Muscle of arm (tissue), 1 donor: ENCODE measurements at regions not wholly inside any gene's neighbourhood (a gene's known extent, or its start where the extent isn't known, plus 50 kb on each side); places are given as distances from the start of the nearest gene placed in this dataset.
"Not testable (repeated sequence)": the region's sequence is repeated elsewhere in the genome, so short reads cannot be mapped to it uniquely, and the experiment has no call there.

Experiments
- DNase-seq: peaks from one replicate; pipeline ENCODE4 v3.0.0-alpha.2; 2013

DNA sequence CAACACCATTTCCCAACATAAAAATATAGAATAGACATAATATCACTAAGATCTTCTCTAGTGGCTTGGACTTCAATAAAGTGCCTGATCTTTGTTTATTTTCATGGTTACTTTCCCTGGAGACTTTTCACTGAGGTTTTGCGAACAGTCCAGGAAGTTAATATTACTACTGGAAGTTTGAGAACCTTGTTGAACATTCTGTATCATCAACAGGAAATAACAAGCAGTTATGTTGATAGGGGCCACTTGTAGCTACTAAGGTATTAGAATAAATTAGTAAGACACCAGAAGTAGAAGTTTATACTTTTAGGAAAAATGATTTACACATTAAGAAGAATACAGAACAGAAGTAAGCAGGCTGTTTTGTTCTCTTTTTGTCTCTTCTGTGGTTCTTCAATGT is 180.2 kb downstream of the TFAP2B start:
- DNase-seq = no peak

DNA sequence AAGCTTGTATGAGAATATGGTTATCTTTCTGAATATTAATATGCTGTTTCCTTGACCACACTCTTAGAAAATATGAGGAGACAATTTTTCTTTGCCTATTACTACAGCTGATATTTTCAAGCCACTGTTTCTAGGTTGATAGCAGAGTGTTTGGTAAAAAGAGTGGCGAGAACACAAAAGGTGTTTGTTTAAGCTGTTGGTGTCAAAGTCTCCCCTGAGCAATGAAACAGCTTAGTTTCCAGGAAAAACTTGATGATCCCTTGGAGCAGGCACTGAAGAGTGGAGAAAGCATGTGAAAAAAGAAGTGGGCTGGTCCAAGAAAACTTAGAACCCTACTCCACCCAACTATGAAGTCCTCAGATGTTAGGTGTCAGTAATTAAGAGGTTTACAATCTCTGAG is 182.7 kb downstream of the TFAP2B start:
- no peak for DNase-seq

DNA sequence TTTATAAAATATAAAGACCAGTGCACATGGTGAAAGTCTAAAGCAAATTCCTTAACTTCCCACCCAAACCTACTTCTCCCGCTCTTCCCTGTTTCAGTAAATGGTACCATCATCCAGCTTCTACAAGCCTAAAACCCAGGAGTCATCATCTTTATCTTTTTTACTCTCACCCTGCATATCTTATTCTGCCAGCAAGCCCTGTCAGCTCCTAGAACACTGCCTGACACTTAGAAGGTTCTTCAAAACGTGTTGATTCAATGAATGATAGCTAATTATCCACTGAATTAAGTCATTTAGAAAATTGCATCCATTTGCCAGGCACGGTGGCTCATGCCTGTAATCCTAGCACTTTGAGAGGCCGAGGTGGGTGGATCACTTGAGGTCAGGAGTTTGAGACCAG is 185.7 kb downstream of the TFAP2B start:
- DNase-seq = no peak

DNA sequence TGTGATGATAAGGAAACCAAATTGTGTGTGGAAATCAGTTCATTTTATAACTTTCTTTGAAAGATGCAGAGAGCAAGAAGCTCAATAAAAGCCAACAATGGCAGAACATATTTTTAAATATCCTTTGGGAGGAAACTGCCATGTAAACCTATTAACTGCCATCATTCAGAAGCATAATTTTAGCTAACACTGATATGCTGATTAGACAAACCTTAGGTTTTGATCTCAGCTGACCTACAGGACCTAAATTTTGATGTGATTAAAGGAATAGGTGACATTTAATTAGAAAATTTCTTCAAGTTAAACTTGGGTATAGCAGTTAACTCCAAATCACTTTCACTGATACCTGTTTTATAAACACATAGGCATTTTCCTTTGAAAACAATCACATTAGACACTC is 187.1 kb downstream of the TFAP2B start:
- DNase-seq = no peak

DNA sequence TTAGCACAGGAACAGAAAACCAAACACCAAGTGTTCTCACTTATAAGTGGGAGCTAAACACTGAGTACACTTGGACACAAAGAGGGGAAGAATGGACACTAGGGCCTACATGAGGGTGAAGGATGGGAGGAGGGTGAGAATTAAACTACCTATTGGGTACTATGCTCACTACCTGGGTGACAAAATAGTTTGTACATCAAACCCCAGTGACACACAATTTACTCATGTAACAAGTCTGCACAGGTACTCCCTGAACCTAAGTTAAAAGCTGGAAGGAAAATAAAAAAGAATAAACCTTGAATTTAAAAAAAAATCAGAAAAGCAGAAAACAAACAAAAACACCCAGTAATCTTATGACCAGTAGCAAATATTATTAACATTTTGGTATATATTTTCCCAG is 188.6 kb downstream of the TFAP2B start:
- no peak for DNase-seq

DNA sequence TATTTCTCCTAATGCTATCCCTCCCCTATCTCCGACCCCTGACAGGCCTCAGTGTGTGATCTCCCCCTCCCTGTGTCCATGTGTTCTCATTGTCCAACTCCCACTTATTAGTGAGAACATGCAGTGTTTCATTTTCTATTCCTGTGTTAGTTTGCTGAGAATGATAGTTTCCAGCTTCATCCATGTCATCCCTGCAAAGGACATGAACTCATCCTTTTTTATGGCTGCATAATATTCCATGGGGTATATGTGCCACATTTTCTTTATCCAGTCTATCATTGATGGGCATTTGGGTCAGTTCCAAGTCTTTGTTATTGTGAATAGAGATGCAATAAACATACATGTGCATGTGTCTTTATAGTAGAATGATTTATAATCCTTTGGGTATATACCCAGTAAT is 190.0 kb downstream of the TFAP2B start:
- DNase-seq = not testable (repeated sequence)

DNA sequence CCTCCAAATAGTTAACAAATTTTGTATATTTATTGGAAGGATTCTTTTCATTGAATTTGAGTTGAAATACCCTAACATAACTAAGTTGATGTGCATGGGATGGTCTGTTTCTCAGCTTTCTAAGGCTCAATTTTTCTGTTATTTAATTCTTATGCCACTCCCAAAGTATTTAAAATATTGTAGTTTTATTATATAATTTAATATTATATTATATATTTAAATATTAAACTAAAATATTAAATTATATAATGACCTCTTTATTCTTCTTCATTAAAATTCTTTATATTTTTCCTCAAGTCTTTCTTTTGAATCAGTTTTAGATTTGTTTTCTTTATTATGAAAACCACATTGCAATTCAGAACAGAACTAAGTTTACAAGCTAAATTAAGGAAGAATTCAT is 194.7 kb downstream of the TFAP2B start:
- DNase-seq = no peak

DNA sequence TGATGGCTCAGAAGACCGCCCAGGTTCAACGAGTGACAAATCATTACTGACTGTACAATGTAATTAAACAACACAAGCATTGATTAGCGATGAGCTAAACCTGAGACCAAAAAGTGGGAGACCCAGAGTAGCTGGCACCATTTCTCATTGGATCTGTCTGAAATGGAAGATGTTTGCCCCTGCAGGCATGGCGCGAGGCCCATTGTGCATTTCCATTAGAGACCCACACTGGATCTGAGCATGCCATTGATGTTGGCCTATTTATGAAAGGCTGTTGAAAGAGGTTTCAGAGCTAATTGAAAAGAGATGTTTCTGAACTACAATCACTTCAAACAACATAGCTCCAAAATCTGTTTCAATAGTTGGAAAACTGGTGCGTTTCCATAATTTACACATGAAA is 196.7 kb downstream of the TFAP2B start:
- DNase-seq = no peak

DNA sequence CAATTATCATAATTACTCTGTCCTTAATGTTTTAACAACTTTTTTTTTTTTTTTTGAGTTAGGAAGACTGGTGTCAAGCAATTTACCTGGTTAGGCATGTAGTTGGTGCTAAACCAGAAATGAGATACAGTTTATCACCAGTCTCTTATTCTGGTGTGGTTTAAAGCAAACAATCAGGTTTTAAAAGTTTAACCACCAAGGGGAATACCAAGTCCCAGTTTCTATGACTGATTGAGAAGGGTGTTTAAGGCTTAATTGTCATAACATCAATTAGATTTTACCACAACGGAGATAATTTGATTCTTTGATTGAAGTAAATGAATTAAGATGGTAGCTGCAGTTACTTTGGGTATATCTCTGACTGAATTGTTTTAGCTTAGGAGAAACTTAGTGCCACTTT is 197.8 kb downstream of the TFAP2B start:
- DNase-seq = no peak

DNA sequence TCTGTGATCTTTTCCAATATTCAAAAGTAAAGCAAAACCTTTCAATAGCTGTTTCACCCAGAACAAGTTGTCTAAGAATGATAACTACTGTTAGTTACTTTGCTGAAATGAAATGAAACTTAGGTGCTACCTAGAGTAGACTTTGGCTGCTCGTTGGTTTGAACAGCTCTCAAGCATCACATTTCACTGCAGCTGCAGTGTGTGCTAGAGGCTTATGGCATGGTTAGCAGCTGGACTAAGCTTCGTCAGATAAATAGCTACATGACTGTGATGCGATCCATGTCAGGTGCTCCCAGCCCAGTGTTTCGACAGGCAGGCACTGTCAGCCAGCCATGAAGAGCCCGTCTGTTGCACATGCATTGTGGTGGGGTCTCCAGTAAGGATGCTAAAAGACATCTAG is 201.1 kb downstream of the TFAP2B start:
- DNase-seq = no peak

DNA sequence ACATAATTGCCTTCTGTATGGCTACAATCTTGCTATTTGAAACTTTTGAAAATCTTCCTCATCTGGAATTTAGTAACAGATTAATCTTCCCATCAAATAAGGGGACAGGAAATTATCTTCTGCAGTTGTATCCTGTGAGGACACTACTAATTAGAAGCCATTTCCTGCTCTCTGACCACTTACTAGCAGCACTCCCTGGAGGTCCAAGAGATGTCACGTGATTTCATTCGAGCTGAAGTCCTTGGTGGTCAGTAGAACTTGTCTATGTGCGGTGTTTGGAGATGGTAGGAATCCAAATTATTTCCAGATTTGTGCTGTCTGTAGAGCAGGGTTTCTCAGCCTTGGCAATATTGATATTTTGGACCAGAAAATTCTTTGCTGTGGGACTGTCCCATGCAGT is 202.5 kb downstream of the TFAP2B start:
- DNase-seq = no peak

DNA sequence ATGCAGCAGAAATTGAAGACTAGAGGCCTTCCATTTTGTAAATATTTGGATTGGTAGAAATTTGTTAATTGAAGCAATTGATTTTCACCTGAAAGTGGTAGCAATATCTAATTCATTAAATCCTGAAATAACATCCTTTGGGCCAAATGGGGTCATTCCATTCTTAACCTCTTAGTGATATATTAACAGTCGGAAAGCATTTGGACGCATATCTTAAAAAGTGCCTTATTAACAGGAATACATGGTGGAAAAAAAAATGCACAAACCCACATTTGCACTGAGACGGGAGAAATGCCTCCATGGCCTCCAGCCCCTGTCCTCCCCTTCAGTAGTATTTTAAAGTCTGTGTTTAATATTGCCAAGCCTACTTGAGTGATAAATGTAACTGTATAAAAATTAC is 205.5 kb downstream of the TFAP2B start:
- DNase-seq = no peak

DNA sequence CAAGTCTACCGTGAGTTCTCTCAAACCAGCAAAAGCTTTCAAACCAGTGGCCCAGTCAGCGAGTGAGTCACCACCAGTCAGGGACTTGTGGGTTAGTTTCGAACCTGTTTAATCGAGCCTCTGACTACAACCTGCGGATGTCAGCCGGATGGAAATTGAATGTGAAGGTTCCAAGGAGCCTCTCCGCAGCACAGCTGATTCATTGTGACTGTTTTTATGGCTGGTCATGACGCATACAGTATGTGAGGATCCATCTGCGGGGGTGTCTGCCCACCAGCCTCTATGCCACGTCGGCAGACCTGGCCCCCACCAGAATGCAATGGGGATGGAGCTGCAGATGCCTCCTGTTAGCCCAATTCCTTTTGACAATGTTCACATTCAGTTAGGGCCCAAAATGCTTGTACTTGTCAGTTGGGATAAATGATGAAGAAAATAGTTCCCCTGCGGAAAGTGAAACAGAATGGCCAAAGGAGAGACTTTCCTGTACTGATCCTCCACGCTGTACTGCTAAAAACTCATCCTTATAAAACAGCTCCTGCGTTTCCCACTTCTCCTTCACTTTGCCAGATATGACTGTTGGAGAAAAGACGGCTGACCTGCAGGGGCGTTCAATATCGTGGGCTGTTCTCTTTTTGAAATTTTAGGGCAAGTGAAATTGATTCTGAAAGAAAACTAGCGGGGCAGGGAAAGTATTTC is 206.6 kb downstream of the TFAP2B start:
- DNase-seq = no peak

DNA sequence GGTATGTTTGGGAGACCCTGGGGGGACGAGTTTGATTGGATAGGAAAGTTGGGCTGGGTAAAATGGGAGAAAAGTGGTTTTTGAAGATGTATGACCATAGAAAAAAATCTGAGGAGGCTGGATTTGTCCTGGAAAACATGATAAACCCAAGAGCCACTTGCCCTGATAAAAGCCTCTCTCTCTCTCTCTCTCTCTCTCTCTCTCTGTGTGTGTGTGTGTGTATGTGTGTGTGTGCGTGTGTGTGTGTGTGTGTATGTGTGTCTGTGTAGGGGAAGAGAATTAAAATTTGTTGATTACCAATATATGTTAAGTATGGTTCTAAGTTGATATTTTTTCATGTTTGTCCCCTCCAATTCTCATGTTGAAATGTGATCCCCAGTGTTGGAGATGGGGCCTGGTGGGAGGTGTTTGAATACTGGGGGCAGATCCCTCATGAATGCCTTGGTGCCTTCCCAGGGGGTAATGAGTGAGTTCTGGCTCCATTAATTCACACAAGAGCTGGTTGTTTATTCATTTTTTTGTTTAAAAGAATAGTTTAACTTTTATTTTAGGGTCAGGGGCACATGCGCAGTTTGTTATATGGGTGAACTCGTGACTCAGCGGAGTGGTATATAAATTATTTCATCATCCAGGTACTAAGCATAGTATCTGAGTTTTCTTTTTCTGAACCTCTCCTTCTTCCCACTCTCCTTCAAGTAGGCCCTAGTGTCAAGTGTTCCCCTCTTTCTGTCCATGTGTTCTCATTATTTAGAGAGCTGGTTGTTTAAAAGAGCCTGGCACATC is 208.8 kb downstream of the TFAP2B start:
- no peak for DNase-seq

DNA sequence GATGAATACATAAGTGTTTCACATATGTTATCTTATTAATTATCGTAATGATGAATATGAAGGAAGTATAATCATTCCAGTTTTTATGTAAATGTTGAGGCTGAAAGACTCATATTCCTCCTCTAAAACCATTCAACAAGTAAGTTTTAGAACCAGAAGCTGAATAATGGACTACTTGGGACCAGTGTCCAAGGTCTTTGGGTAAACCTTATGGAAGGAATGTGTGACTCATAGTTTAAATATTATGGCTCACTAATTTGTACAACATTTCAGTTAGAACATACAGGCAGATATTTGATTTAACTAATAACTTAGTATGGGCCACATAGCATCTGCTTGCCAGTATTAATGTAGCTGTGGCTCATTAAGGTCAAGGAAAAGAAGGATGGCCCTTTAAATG is 209.6 kb downstream of the TFAP2B start:
- no peak for DNase-seq

DNA sequence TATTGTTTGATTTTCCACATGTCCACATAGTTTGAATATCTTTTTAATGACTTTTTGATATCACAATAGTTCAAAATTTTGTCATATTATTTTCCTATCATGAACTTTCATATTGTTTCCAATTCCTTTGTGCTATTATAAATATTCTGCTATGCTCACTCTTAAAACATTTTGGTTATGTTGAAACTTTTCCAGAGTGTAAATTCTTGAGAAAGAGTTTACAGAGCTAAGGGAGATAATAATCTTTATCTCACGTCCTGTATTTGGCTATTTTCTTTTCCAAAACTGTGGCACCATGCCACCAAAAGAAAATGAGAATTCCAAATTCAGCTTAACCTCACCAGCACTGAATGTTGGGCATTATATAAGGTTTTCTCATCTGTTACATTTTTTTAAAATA is 210.9 kb downstream of the TFAP2B start:
- no peak for DNase-seq

DNA sequence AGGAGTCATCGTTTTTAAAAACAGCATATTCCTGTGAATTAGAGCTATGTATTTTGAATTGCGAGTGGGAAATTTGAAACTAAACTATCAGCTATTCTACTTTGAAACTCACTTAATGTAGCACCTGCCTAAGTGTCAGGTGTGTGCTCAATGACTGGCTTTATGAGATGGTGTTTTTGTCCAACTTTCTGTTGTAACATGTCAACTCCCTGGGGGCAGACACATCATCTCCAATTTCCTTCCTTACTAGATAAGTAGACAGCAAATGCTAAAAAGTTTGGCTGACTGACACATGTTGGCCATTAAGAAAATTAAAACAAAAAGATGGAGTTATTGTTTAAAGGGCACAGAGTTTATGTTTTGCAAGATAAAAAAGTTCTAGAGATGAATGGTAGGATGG is 226.9 kb downstream of the TFAP2B start:
- DNase-seq = no peak

DNA sequence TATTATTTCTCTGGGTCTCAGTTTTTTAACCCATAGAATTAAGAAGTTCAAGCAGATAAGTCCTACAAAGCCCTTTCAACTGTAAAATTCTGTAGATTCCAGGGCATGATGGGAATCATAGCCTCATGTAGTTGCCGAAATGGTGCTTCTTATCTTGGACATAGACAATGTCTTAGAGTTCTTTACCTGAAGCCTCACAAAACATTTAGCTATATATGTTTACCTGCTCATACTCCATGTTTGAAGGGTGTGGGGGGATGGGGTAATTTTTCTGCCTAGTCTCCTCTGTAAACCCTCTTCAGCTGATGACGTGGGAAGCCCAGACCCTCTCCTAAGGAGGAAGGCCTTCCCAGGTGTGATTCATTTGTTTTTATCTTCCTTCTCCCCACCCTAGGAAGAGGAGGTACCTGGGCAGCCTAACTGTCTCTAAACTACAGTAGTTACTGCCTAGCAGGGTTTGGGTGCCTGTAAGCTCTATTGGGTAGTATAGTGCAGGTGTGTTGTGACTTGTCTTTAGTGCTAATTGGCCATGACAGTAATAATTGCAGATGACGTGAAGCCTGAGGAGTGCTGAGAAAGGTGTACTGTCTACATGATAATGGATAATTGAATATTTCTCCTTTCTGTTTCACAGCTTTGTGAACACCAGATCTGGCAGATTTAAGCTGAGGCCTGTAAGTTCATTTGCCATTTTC is 230.8 kb downstream of the TFAP2B start:
- no peak for DNase-seq

DNA sequence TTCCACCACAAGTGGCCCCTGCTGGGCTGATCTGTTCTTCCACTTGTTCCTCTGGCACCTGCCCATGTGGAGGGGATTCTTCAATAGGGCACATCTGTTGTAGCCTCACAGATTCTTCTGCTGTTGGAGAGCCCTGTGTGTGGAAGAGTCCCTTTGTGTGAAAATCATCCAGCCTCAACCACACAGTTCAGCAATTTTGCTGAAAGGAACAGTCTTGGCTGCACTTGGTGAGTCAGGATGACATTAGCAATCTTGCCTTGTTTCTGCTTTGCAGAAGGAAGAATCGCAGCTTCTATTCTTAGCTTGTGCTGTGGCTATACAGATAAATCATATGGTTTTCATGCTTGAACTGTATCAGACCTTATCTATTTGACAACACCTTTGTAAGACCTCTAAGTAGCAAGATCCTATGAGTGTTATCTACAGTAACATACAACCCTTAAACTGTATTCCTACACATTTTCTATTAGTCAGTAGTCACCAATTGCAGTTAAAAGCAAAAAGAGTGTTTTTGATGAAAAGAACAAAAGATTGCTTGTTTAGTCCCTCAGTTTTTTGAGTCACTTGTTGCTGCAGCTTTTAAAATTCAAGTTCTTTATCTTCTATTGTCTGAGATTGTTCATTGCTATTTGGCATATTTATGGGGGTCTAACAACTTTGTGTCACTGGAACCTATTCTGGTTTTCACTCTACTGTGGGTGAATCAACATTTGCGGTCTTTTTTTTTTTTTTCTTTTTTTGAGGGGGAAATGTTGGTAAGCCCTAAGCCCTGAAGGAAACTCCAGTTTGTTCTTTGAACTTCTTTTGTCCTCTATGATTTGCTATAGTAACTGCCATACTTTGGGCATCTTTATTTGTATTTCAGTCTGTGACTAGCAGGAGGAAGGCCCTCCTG is 231.6 kb downstream of the TFAP2B start:
- DNase-seq = no peak

DNA sequence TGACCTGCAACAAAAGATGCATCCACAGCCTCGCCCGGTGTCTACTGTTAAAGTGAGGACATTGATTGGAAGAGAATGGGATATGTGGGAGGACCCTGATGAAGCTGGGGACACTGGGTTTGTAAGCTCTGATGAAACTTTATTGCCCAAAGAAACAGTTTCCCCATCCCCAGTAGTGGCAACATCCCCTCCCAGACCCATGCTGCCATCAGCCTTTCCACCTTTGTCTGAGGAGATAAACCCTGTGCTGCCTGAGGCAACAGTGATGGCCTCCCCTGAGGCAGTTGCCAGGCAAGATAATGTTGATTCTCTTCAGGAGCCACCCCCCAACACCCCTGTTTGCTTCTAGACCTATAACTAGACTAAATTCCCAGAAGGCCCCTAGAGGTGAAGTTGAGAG is 234.0 kb downstream of the TFAP2B start:
- DNase-seq = not testable (repeated sequence)

DNA sequence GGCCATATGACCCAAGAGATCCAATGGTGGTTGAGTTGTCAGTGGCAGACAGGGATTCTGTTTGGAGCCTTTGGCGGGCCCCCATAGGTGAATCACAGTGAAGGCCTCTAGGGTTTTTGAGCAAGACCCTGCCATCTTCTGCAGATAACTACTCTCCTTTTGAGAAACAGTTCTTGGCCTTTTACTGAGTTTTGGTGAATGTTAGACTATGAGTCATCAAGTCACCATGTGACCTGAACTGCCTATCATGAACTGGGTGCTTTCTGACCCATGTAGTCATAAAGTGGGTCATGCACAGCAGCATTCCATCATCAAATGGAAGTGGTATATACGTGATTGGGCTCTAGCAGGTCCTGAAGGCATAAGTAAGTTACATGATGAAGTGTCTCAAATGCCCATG is 236.6 kb downstream of the TFAP2B start:
- DNase-seq = not testable (repeated sequence)

DNA sequence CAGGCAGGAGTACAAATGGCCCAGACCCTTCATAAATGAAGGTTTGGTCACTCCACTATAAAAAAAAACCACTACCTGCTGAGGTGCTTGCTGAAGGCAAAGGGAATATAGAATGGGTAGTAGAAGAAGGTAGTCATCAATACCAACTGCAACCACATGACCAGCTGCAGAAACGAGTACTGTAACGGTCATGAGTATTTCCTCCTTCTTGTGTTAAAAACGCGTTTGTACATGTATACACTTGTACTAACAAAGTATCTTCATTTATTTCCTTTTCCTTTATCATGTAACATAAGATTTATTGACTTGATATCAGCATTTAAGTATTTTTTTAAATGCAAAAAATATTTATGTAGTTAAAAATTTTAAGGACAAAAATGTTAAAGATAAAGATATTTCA is 238.6 kb downstream of the TFAP2B start:
- DNase-seq = no peak
